Endothelial cell (in vitro differentiated cells): ENCODE measurements at regions not wholly inside any gene's neighbourhood (a gene's known extent, or its start where the extent isn't known, plus 50 kb on each side); places are given as distances from the start of the nearest gene placed in this dataset.

Source experiments
- DNase-seq: peaks from one replicate; pipeline ENCODE4 v3.0.0; 2021; ENCODE audit warnings: low spot score
- H3K27ac Mint-ChIP-seq: one replicate; pipeline ENCODE4 v1.8.0; 2021; ENCODE audit warnings: mixed read lengths, inconsistent platforms; ENCODE audit not compliant: unreplicated experiment
- H3K27me3 Mint-ChIP-seq: one replicate; pipeline ENCODE4 v1.8.0; 2021; ENCODE audit warnings: mild to moderate bottlenecking, moderate library complexity, mixed read lengths, inconsistent platforms; ENCODE audit not compliant: unreplicated experiment
- H3K36me3 Mint-ChIP-seq: one replicate; pipeline ENCODE4 v1.8.0; 2021; ENCODE audit warnings: mild to moderate bottlenecking, low read depth, mixed read lengths, inconsistent platforms; ENCODE audit not compliant: unreplicated experiment
- H3K4me1 Mint-ChIP-seq: one replicate; pipeline ENCODE4 v1.8.0; 2021; ENCODE audit warnings: mild to moderate bottlenecking, mixed read lengths, inconsistent platforms; ENCODE audit not compliant: unreplicated experiment
- H3K4me3 Mint-ChIP-seq: one replicate; pipeline ENCODE4 v1.8.0; 2021; ENCODE audit warnings: mild to moderate bottlenecking, mixed read lengths, inconsistent platforms; ENCODE audit not compliant: unreplicated experiment
- H3K9me3 Mint-ChIP-seq: one replicate; pipeline ENCODE4 v1.8.0; 2021; ENCODE audit warnings: mixed read lengths, inconsistent platforms; ENCODE audit not compliant: unreplicated experiment
- CTCF ChIP-seq: fragments of 200-600 bp; sonication (generic); IDR thresholded peaks from one replicate; pipeline ENCODE4 v1.5.0; 2021; ENCODE audit warnings: antibody characterized with exemption; ENCODE audit not compliant: unreplicated experiment

GRCh38 chr6:90809035-90809434, 222.2 kb upstream of the MAP3K7 start:
- no peaks in the 10 kb centered on the region for H3K9me3 Mint-ChIP-seq
- no peak for DNase-seq
- no peak for TF ChIP-seq CTCF
- no peak overlapping the region for H3K27ac Mint-ChIP-seq
- no peaks in the 10 kb centered on the region for H3K27me3 Mint-ChIP-seq
- H3K36me3 Mint-ChIP-seq: no peaks in the 10 kb centered on the region
- no peaks in the 10 kb centered on the region for H3K4me1 Mint-ChIP-seq
- H3K4me3 Mint-ChIP-seq: no peak overlapping the region

- no peak for DNase-seq
- H3K27ac Mint-ChIP-seq: no peak overlapping the region
- no peak overlapping the region for H3K4me3 Mint-ChIP-seq
- no peaks in the 10 kb centered on the region for H3K27me3 Mint-ChIP-seq
- no peaks in the 10 kb centered on the region for H3K9me3 Mint-ChIP-seq
- no peaks in the 10 kb centered on the region for H3K36me3 Mint-ChIP-seq
- TF ChIP-seq CTCF: no peak
- no peaks in the 10 kb centered on the region for H3K4me1 Mint-ChIP-seq
Observed at GRCh38 chr6:90807791-90808701, 221.2 kb upstream of the MAP3K7 start.

GRCh38 chr6:90805619-90806155, 218.8 kb upstream of the MAP3K7 start:
- Mint-ChIP-seq H3K27ac (no peak overlapping the region), H3K36me3 (no peaks in the 10 kb centered on the region), H3K27me3 (no peaks in the 10 kb centered on the region), H3K9me3 (no peaks in the 10 kb centered on the region), H3K4me3 (no peak overlapping the region), H3K4me1 (no peaks in the 10 kb centered on the region)
- no peak for DNase-seq
- TF ChIP-seq CTCF: no peak

GRCh38 chr6:90803956-90804355, 217.1 kb upstream of the MAP3K7 start:
- no peaks in the 10 kb centered on the region for H3K9me3 Mint-ChIP-seq
- no peak overlapping the region for H3K27ac Mint-ChIP-seq
- no peak for DNase-seq
- H3K36me3 Mint-ChIP-seq: no peaks in the 10 kb centered on the region
- no peak overlapping the region for H3K4me3 Mint-ChIP-seq
- H3K4me1 Mint-ChIP-seq: no peaks in the 10 kb centered on the region
- TF ChIP-seq CTCF: no peak
- no peaks in the 10 kb centered on the region for H3K27me3 Mint-ChIP-seq

GRCh38 chr6:90795078-90795477, 208.2 kb upstream of the MAP3K7 start:
- Mint-ChIP-seq H3K4me1 (no peaks in the 10 kb centered on the region), H3K9me3 (no peaks in the 10 kb centered on the region), H3K27me3 (no peaks in the 10 kb centered on the region), H3K36me3 (no peaks in the 10 kb centered on the region), H3K27ac (no peak overlapping the region), H3K4me3 (no peak overlapping the region)
- DNase-seq: no peak
- TF ChIP-seq CTCF: no peak
